ENCODE measurements at regions not wholly inside any gene's neighbourhood (a gene's known extent, or its start where the extent isn't known, plus 50 kb on each side); places are given as distances from the start of the nearest gene placed in this dataset.

- no peak for TF ChIP-seq CTCF (IDR thresholded peaks at IDR 0.05; ENCODE audit: borderline replicate concordance, extremely low read depth, insufficient read depth)
- no peak overlapping the region for H3K27ac ChIP-seq (ENCODE audit: low read depth in 2 of 2, low read length in 2 of 2)
- no peaks in the 10 kb centered on the region for H3K27me3 ChIP-seq (ENCODE audit: control insufficient read depth, insufficient read depth, low read length)
- H3K9ac ChIP-seq (ENCODE audit: low read length in 3 of 3), result no peak overlapping the region
- FAIRE-seq (no peak), DNase-seq (no peak)
- peaks cover 0 to 3% (median 0%) of the 10 kb centered on the region in 3 donors for H3K4me1 ChIP-seq (ENCODE audit: control insufficient read depth in 2 of 3, insufficient read depth in 2 of 3, low read depth in 1 of 3, low read length in 3 of 3)
- no peak overlapping the region for H3K4me3 ChIP-seq (ENCODE audit: low read length in 3 of 3)
- H3K36me3 ChIP-seq (ENCODE audit: control insufficient read depth in 2 of 3, insufficient read depth in 3 of 3, low read length in 3 of 3), result no peaks in the 10 kb centered on the region
- intact Hi-C loops (cut with DNase I), result no loop called here
- no peaks in the 10 kb centered on the region for H3K9me3 ChIP-seq (ENCODE audit: control insufficient read depth in 2 of 3, insufficient read depth in 1 of 3, low read length in 3 of 3)
These were observed 383.3 kb downstream of the IPMK start for GRCh38 chr10:57884407-57884806.

- intact Hi-C loops (cut with DNase I), result no loop called here
- Histone ChIP-seq H3K4me3 (ENCODE audit: low read length in 3 of 3) (no peak overlapping the region), H3K9me3 (ENCODE audit: control insufficient read depth in 2 of 3, insufficient read depth in 1 of 3, low read length in 3 of 3) (no peaks in the 10 kb centered on the region), H3K27ac (ENCODE audit: low read depth in 2 of 2, low read length in 2 of 2) (no peak overlapping the region), H3K36me3 (ENCODE audit: control insufficient read depth in 2 of 3, insufficient read depth in 3 of 3, low read length in 3 of 3) (no peaks in the 10 kb centered on the region), H3K9ac (ENCODE audit: low read length in 3 of 3) (no peak overlapping the region), H3K27me3 (ENCODE audit: control insufficient read depth, insufficient read depth, low read length) (no peaks in the 10 kb centered on the region), H3K4me1 (ENCODE audit: control insufficient read depth in 2 of 3, insufficient read depth in 2 of 3, low read depth in 1 of 3, low read length in 3 of 3) (peaks cover 0 to 3% (median 0%) of the 10 kb centered on the region in 3 donors)
- no peak for DNase-seq
- FAIRE-seq, result no peak
- TF ChIP-seq CTCF (IDR thresholded peaks at IDR 0.05; ENCODE audit: borderline replicate concordance, extremely low read depth, insufficient read depth), result no peak
These were observed 387.1 kb downstream of the IPMK start for GRCh38 chr10:57880446-57881227.

GRCh38 chr10:57874810-57875209 lies 392.9 kb downstream of the IPMK start:
- Histone ChIP-seq H3K27me3 (ENCODE audit: control insufficient read depth, insufficient read depth, low read length) (no peaks in the 10 kb centered on the region), H3K27ac (ENCODE audit: low read depth in 2 of 2, low read length in 2 of 2) (no peak overlapping the region), H3K9ac (ENCODE audit: low read length in 3 of 3) (no peak overlapping the region), H3K36me3 (ENCODE audit: control insufficient read depth in 2 of 3, insufficient read depth in 3 of 3, low read length in 3 of 3) (no peaks in the 10 kb centered on the region), H3K9me3 (ENCODE audit: control insufficient read depth in 2 of 3, insufficient read depth in 1 of 3, low read length in 3 of 3) (no peaks in the 10 kb centered on the region), H3K4me1 (ENCODE audit: control insufficient read depth in 2 of 3, insufficient read depth in 2 of 3, low read depth in 1 of 3, low read length in 3 of 3) (no peaks in the 10 kb centered on the region), H3K4me3 (ENCODE audit: low read length in 3 of 3) (no peak overlapping the region)
- no peak for TF ChIP-seq CTCF (IDR thresholded peaks at IDR 0.05; ENCODE audit: borderline replicate concordance, extremely low read depth, insufficient read depth)
- FAIRE-seq (no peak), DNase-seq (no peak)
- intact Hi-C loops (cut with DNase I), result no loop called here

Measured in kidney (tissue), 13 donors.